GM19099 (cell line): ENCODE measurements at regions not wholly inside any gene's neighbourhood (a gene's known extent, or its start where the extent isn't known, plus 50 kb on each side); places are given as distances from the start of the nearest gene placed in this dataset.

ENCODE experiments used
- POLR2A ChIP-seq: IDR thresholded peaks from 3 replicates; pipeline ENCODE4 v1.6.1; 2011; ENCODE audit warnings: low read depth; ENCODE audit not compliant: insufficient read length; ENCODE audit errors: extremely low read depth

- TF ChIP-seq POLR2A = no peak
These were observed 173.7 kb upstream of the CCDC196 start for GRCh38 chr14:66312451-66312850.

- TF ChIP-seq POLR2A = no peak
These were observed 171.1 kb upstream of the CCDC196 start for GRCh38 chr14:66315098-66315497.

GRCh38 chr14:66315548-66315947 lies 170.6 kb upstream of the CCDC196 start:
- TF ChIP-seq POLR2A = no peak

GRCh38 chr14:66322564-66322963 lies 163.6 kb upstream of the CCDC196 start:
- TF ChIP-seq POLR2A = no peak

- no peak for TF ChIP-seq POLR2A
These were observed 155.9 kb upstream of the CCDC196 start for GRCh38 chr14:66330228-66330627.

- no peak for TF ChIP-seq POLR2A
These were observed 155.3 kb upstream of the CCDC196 start for GRCh38 chr14:66330916-66331315.

GRCh38 chr14:66341239-66341638 lies 144.9 kb upstream of the CCDC196 start:
- TF ChIP-seq POLR2A = no peak

- no peak for TF ChIP-seq POLR2A
These were observed 140.2 kb upstream of the CCDC196 start for GRCh38 chr14:66345986-66346385.

- TF ChIP-seq POLR2A = no peak
These were observed 134.9 kb upstream of the CCDC196 start for GRCh38 chr14:66351310-66351709.

- TF ChIP-seq POLR2A = no peak
These were observed 126.7 kb upstream of the CCDC196 start for GRCh38 chr14:66359500-66359899.

GRCh38 chr14:66360366-66360926 lies 125.7 kb upstream of the CCDC196 start:
- TF ChIP-seq POLR2A = no peak

GRCh38 chr14:66361013-66361412 lies 125.2 kb upstream of the CCDC196 start:
- TF ChIP-seq POLR2A = no peak

GRCh38 chr14:66365388-66365787 lies 120.8 kb upstream of the CCDC196 start:
- TF ChIP-seq POLR2A = no peak

GRCh38 chr14:66369157-66369697 lies 116.9 kb upstream of the CCDC196 start:
- TF ChIP-seq POLR2A = no peak

GRCh38 chr14:66371776-66372175 lies 114.4 kb upstream of the CCDC196 start:
- TF ChIP-seq POLR2A = no peak

GRCh38 chr14:66375046-66375964 lies 110.9 kb upstream of the CCDC196 start:
- TF ChIP-seq POLR2A = no peak
